ENCODE measurements at regions not wholly inside any gene's neighbourhood (a gene's known extent, or its start where the extent isn't known, plus 50 kb on each side); places are given as distances from the start of the nearest gene placed in this dataset.
"Not testable (repeated sequence)": the region's sequence is repeated elsewhere in the genome, so short reads cannot be mapped to it uniquely, and the experiment has no call there.

GRCh38 chr13:88281841-88282240 is 610.7 kb downstream of the SLITRK5 start:
- no peak overlapping the region for H3K27ac Mint-ChIP-seq
- H3K4me3 Mint-ChIP-seq: no peak overlapping the region
- peaks cover 15% of the 10 kb centered on the region for H3K9me3 Mint-ChIP-seq
- no peaks in the 10 kb centered on the region for H3K4me1 Mint-ChIP-seq
- TF ChIP-seq CTCF (IDR thresholded peaks at IDR 0.05): no peak
- no peaks in the 10 kb centered on the region for H3K27me3 Mint-ChIP-seq (ENCODE audit: low read depth, poor library complexity)
- DNase-seq: no peak
- H3K36me3 Mint-ChIP-seq (ENCODE audit: low read depth): no peaks in the 10 kb centered on the region

- Mint-ChIP-seq H3K4me1 (no peaks in the 10 kb centered on the region), H3K36me3 (ENCODE audit: low read depth) (no peaks in the 10 kb centered on the region), H3K27ac (no peak overlapping the region), H3K27me3 (ENCODE audit: low read depth, poor library complexity) (no peaks in the 10 kb centered on the region), H3K9me3 (peaks cover 15% of the 10 kb centered on the region), H3K4me3 (no peak overlapping the region)
- no peak for TF ChIP-seq CTCF (IDR thresholded peaks at IDR 0.05)
- DNase-seq: no peak
These were observed 614.2 kb downstream of the SLITRK5 start for GRCh38 chr13:88285329-88285728.

- no peak overlapping the region for H3K4me3 Mint-ChIP-seq
- no peak for TF ChIP-seq CTCF (IDR thresholded peaks at IDR 0.05)
- no peak for DNase-seq
- no peaks in the 10 kb centered on the region for H3K27me3 Mint-ChIP-seq (ENCODE audit: low read depth, poor library complexity)
- H3K27ac Mint-ChIP-seq: no peak overlapping the region
- no peaks in the 10 kb centered on the region for H3K4me1 Mint-ChIP-seq
- peaks cover 19% of the 10 kb centered on the region for H3K9me3 Mint-ChIP-seq
- no peaks in the 10 kb centered on the region for H3K36me3 Mint-ChIP-seq (ENCODE audit: low read depth)
These were observed 617.2 kb downstream of the SLITRK5 start for GRCh38 chr13:88288326-88288725.

- not testable (repeated sequence) for H3K4me1 Mint-ChIP-seq; DNase-seq; H3K4me3 Mint-ChIP-seq; H3K9me3 Mint-ChIP-seq; H3K27ac Mint-ChIP-seq; H3K36me3 Mint-ChIP-seq (ENCODE audit: low read depth); H3K27me3 Mint-ChIP-seq (ENCODE audit: low read depth, poor library complexity)
These were observed 620.6 kb downstream of the SLITRK5 start for GRCh38 chr13:88291731-88292130.

GRCh38 chr13:88294368-88294767 is 623.2 kb downstream of the SLITRK5 start:
- Mint-ChIP-seq H3K9me3 (peaks cover 3% of the 10 kb centered on the region), H3K4me1 (no peaks in the 10 kb centered on the region)

GRCh38 chr13:88303157-88303556 is 632.0 kb downstream of the SLITRK5 start:
- Mint-ChIP-seq H3K4me1 (no peaks in the 10 kb centered on the region), H3K9me3 (peaks cover 6% of the 10 kb centered on the region), H3K27ac (no peak overlapping the region), H3K4me3 (no peak overlapping the region), H3K36me3 (ENCODE audit: low read depth) (no peaks in the 10 kb centered on the region), H3K27me3 (ENCODE audit: low read depth, poor library complexity) (no peaks in the 10 kb centered on the region)
- no peak for DNase-seq
- TF ChIP-seq CTCF (IDR thresholded peaks at IDR 0.05): no peak

More at GRCh38 chr13:88294368-88294767, 623.2 kb downstream of the SLITRK5 start:
- H3K27me3 Mint-ChIP-seq (ENCODE audit: low read depth, poor library complexity): no peaks in the 10 kb centered on the region
- no peaks in the 10 kb centered on the region for H3K36me3 Mint-ChIP-seq (ENCODE audit: low read depth)
- H3K27ac Mint-ChIP-seq: no peak overlapping the region
- no peak overlapping the region for H3K4me3 Mint-ChIP-seq
- TF ChIP-seq CTCF (IDR thresholded peaks at IDR 0.05): no peak
- no peak for DNase-seq
